GM12891 (cell line): ENCODE measurements at regions not wholly inside any gene's neighbourhood (a gene's known extent, or its start where the extent isn't known, plus 50 kb on each side); places are given as distances from the start of the nearest gene placed in this dataset.
A peak's percentile ranks its signal among the peaks of the same experiment; 100 is the strongest.

ENCODE experiments used
- DNase-seq: peaks from one replicate; pipeline ENCODE4 v3.0.0; 2011; ENCODE audit warnings: low spot score; ENCODE audit not compliant: insufficient read length
- FAIRE-seq: peaks from 2 replicates; lab custom pipeline; 2011; peaks lifted over from hg19 to GRCh38; lab: Jason Lieb, UNC
- PAX5 ChIP-seq: IDR thresholded peaks from 2 replicates; pipeline ENCODE4 v1.6.1; 2011; ENCODE audit warnings: low read length, moderate library complexity, mild to moderate bottlenecking; ENCODE audit not compliant: insufficient read depth, severe bottlenecking
- POLR2A ChIP-seq: IDR thresholded peaks from 2 replicates; pipeline ENCODE4 v1.6.1; 2011; ENCODE audit warnings: low read depth, low read length, control low read depth
- POLR2AphosphoS5 ChIP-seq: IDR thresholded peaks from 2 replicates; pipeline ENCODE4 v1.6.1; 2011; ENCODE audit warnings: low read depth, low read length, control low read depth
- POU2F2 ChIP-seq: IDR thresholded peaks from 2 replicates; pipeline ENCODE4 v1.6.1; 2011; ENCODE audit warnings: low read depth, mild to moderate bottlenecking, control low read depth, low read length, moderate library complexity
- SPI1 ChIP-seq: IDR thresholded peaks from 2 replicates; pipeline ENCODE4 v1.6.1; 2011; ENCODE audit warnings: low read depth, low read length, control low read depth
- TAF1 ChIP-seq: IDR thresholded peaks from 2 replicates; pipeline ENCODE4 v1.6.1; 2011; ENCODE audit warnings: low read depth, low read length, control low read depth

GRCh38 chr3:39000008-39000450, 51.7 kb downstream of the SCN11A start:
- FAIRE-seq (peak; percentile 94), DNase-seq (peak; percentile 27)
- TF ChIP-seq POLR2AphosphoS5 (no peak), SPI1 (no peak), TAF1 (no peak)

GRCh38 chr3:38998086-38998485, 53.7 kb downstream of the SCN11A start:
- DNase-seq (no peak), FAIRE-seq (no peak)
- TF ChIP-seq POLR2AphosphoS5 (no peak), TAF1 (no peak), PAX5 (no peak), POU2F2 (no peak), SPI1 (no peak), POLR2A (no peak)

- TF ChIP-seq POLR2AphosphoS5: no peak
- TF ChIP-seq POLR2A: no peak
- no peak for TF ChIP-seq TAF1
- TF ChIP-seq POU2F2: no peak
- TF ChIP-seq SPI1: no peak
- TF ChIP-seq PAX5: no peak
- no peak for DNase-seq
- no peak for FAIRE-seq
Measured at GRCh38 chr3:38996193-38996592, 55.6 kb downstream of the SCN11A start.

GRCh38 chr3:38994251-38994650, 57.5 kb downstream of the SCN11A start:
- FAIRE-seq (no peak), DNase-seq (no peak)
- TF ChIP-seq TAF1: no peak
- no peak for TF ChIP-seq POLR2A
- TF ChIP-seq PAX5: no peak
- no peak for TF ChIP-seq POU2F2
- TF ChIP-seq POLR2AphosphoS5: no peak
- TF ChIP-seq SPI1: no peak

- DNase-seq: no peak
- no peak for FAIRE-seq
- TF ChIP-seq POU2F2 (no peak), PAX5 (no peak), SPI1 (no peak), POLR2A (no peak), TAF1 (no peak), POLR2AphosphoS5 (no peak)
Measured at GRCh38 chr3:38992117-38992760, 59.5 kb downstream of the SCN11A start.

GRCh38 chr3:38990621-38991020, 61.1 kb downstream of the SCN11A start:
- no peak for DNase-seq
- TF ChIP-seq POLR2A: no peak
- TF ChIP-seq POLR2AphosphoS5: no peak
- TF ChIP-seq TAF1: no peak
- TF ChIP-seq POU2F2: no peak
- no peak for TF ChIP-seq SPI1
- TF ChIP-seq PAX5: no peak
- FAIRE-seq: no peak

GRCh38 chr3:38989917-38990510, 61.7 kb downstream of the SCN11A start:
- DNase-seq (no peak), FAIRE-seq (no peak)
- TF ChIP-seq POLR2A (no peak), PAX5 (no peak), POLR2AphosphoS5 (no peak), POU2F2 (no peak), TAF1 (no peak), SPI1 (no peak)

- TF ChIP-seq POU2F2: no peak
- TF ChIP-seq POLR2AphosphoS5: no peak
- TF ChIP-seq PAX5: no peak
- TF ChIP-seq TAF1: no peak
- TF ChIP-seq POLR2A: no peak
- TF ChIP-seq SPI1: no peak
- DNase-seq: no peak
- FAIRE-seq: no peak
Measured at GRCh38 chr3:38988955-38989354, 62.8 kb downstream of the SCN11A start.

GRCh38 chr3:38987456-38987855, 64.3 kb downstream of the SCN11A start:
- no peak for TF ChIP-seq TAF1
- TF ChIP-seq POU2F2: no peak
- TF ChIP-seq POLR2A: no peak
- no peak for TF ChIP-seq PAX5
- TF ChIP-seq POLR2AphosphoS5: no peak
- TF ChIP-seq SPI1: no peak
- FAIRE-seq (no peak), DNase-seq (no peak)

- DNase-seq (no peak), FAIRE-seq (no peak)
- TF ChIP-seq POLR2A (no peak), POU2F2 (no peak), SPI1 (no peak), POLR2AphosphoS5 (no peak), TAF1 (no peak), PAX5 (no peak)
Measured at GRCh38 chr3:38986901-38987300, 64.8 kb downstream of the SCN11A start.
